ENCODE measurements at regions not wholly inside any gene's neighbourhood (a gene's known extent, or its start where the extent isn't known, plus 50 kb on each side); places are given as distances from the start of the nearest gene placed in this dataset.

DNA sequence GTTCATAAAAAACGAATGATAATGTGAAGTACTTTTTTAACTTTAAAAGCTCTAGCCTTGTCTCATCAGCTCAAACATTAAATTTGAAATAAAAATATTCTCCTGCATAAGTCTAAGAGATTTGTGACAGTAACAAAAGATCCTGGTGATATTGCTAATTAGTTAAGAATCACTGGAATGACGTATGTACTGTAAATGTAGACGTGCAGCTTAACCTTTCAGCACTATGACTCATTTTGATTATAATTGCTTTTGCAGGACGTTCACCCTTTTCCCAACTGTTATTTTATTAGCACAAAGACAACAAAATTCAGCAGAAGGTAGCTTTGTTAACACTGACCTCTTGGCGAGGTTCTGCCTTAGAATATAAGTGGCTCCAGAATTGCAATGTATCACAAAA is 68.6 kb downstream of the TENT5A start:
- Mint-ChIP-seq H3K36me3 (ENCODE audit: unreplicated experiment) (peaks cover 2% of the 10 kb centered on the region), H3K9me3 (ENCODE audit: unreplicated experiment) (no peaks in the 10 kb centered on the region), H3K4me1 (ENCODE audit: unreplicated experiment) (peaks cover 5% of the 10 kb centered on the region), H3K27ac (ENCODE audit: unreplicated experiment) (no peak overlapping the region), H3K27me3 (ENCODE audit: unreplicated experiment) (no peaks in the 10 kb centered on the region), H3K4me3 (ENCODE audit: unreplicated experiment) (no peak overlapping the region)
- TF ChIP-seq, protein P1, sequence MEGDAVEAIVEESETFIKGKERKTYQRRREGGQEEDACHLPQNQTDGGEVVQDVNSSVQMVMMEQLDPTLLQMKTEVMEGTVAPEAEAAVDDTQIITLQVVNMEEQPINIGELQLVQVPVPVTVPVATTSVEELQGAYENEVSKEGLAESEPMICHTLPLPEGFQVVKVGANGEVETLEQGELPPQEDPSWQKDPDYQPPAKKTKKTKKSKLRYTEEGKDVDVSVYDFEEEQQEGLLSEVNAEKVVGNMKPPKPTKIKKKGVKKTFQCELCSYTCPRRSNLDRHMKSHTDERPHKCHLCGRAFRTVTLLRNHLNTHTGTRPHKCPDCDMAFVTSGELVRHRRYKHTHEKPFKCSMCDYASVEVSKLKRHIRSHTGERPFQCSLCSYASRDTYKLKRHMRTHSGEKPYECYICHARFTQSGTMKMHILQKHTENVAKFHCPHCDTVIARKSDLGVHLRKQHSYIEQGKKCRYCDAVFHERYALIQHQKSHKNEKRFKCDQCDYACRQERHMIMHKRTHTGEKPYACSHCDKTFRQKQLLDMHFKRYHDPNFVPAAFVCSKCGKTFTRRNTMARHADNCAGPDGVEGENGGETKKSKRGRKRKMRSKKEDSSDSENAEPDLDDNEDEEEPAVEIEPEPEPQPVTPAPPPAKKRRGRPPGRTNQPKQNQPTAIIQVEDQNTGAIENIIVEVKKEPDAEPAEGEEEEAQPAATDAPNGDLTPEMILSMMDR (IDR thresholded peaks at IDR 0.05): no peak
- no peak for DNase-seq (ENCODE audit: extremely low spot score, unreplicated experiment)

DNA sequence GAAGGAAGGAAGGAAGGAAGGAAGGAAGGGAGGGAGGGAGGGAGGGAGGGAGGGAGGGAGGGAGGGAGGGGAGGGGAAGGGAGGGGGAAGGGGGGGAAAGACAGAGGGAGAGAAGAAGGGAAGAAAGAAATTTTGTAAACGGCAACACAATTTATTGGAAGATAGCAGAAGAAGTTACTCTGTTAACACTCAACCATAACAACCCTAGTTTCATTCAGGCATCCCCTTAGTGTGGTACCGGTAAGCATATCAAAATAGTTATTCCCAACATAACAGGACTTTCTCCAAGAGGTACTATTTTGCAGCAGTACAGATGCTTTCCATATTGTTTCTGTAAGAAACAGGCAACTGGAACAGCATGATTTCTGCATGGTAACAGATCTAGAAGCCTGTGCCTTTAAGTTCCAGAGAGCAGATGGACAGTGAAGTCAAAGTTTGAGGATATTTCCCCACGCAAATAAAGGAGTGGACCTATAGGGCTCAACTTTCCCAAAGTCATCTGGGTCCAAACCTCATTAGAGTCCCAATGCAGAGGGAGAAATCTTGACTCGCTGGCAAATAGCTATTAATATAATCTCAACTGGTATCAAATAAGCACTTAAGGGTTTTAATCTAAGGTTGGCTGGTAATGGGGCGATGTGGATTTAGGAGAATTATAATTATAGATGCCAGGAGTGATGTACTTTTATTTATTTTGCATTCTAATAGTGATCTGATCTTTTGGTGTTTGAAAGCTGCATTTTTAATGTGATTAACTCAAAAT is 69.4 kb downstream of the TENT5A start:
- no peaks in the 10 kb centered on the region for H3K9me3 Mint-ChIP-seq (ENCODE audit: unreplicated experiment)
- H3K4me3 Mint-ChIP-seq (ENCODE audit: unreplicated experiment): no peak overlapping the region
- no peaks in the 10 kb centered on the region for H3K27me3 Mint-ChIP-seq (ENCODE audit: unreplicated experiment)
- no peak for DNase-seq (ENCODE audit: extremely low spot score, unreplicated experiment)
- H3K27ac Mint-ChIP-seq (ENCODE audit: unreplicated experiment): no peak overlapping the region
- TF ChIP-seq, protein P1 (IDR thresholded peaks at IDR 0.05): no peak
- H3K4me1 Mint-ChIP-seq (ENCODE audit: unreplicated experiment): peaks cover 5% of the 10 kb centered on the region
- H3K36me3 Mint-ChIP-seq (ENCODE audit: unreplicated experiment): peaks cover 2% of the 10 kb centered on the region

DNA sequence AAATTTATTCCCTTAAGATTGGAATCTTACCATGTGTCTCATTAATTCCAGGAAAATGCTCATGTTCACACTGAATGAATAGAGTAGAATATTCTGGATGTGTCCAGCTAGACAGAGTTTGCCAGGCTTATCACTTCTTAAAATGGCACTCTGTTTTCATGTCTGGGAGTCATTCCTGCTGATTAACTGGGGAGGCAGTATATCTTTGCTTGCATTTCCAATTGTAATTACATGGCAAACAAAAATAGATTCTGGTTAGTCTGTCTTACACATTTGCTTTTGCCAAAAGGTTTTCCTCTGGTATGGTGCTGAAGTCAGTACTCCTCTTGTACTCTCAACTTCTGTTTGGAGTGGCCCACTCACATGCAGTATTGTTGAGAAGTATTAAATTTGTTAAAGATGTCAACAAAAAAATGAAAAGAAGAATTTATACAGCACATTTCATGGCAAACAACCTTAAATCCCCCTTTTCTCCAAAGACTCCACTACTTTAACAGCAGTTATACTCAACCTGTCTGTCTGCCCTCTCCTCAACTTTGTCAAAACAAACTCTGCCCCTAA is 70.2 kb downstream of the TENT5A start:
- no peak for DNase-seq (ENCODE audit: extremely low spot score, unreplicated experiment)
- TF ChIP-seq, protein P1 (IDR thresholded peaks at IDR 0.05): no peak
- Mint-ChIP-seq H3K9me3 (ENCODE audit: unreplicated experiment) (peaks cover 4% of the 10 kb centered on the region), H3K36me3 (ENCODE audit: unreplicated experiment) (peaks cover 2% of the 10 kb centered on the region), H3K27ac (ENCODE audit: unreplicated experiment) (no peak overlapping the region), H3K27me3 (ENCODE audit: unreplicated experiment) (no peaks in the 10 kb centered on the region), H3K4me3 (ENCODE audit: unreplicated experiment) (no peak overlapping the region), H3K4me1 (ENCODE audit: unreplicated experiment) (peaks cover 5% of the 10 kb centered on the region)

DNA sequence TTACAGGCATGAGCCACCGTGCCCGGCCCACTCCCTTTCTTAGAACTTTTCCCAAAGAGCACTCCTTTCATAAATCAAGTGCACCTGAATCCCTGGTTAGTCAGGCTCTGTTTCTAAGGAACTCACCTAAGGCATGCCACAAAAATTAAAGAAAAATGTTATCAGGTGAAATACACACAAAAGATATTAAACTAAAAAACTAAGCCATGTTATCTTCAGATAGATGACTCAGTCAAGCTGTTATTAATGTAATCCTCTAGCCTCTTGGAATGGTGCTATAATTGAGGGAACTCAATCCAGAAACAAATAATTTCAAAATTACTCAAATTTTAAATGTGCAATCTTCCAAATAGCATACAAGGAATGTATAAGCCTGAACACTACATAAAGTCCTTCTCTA is 83.0 kb downstream of the TENT5A start:
- no peak for DNase-seq (ENCODE audit: extremely low spot score, unreplicated experiment)
- Mint-ChIP-seq H3K27ac (ENCODE audit: unreplicated experiment) (no peak overlapping the region), H3K9me3 (ENCODE audit: unreplicated experiment) (peaks cover 4% of the 10 kb centered on the region), H3K27me3 (ENCODE audit: unreplicated experiment) (no peaks in the 10 kb centered on the region), H3K4me3 (ENCODE audit: unreplicated experiment) (no peak overlapping the region), H3K4me1 (ENCODE audit: unreplicated experiment) (no peaks in the 10 kb centered on the region), H3K36me3 (ENCODE audit: unreplicated experiment) (no peaks in the 10 kb centered on the region)
- TF ChIP-seq, protein P1 (IDR thresholded peaks at IDR 0.05): no peak

DNA sequence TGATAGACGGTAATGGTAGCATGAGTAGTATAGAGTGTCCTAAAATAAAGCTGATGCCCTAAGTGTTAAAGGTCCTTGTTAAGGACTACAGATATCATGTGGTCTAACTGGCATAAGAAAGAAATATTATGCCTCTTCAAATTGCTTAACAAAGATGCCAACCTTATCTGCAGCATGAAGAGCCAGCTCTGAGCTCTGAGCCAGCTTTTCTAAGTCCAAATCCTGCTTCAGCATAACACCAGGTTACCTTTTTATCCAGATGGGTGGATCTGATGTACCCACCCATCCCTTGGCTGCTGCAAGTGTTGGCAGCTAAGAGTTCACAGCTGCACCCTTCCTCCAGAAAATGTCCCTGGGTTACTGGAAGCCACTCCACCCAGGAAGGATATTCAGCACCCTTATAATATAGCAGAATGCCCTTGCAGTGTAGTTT is 83.8 kb downstream of the TENT5A start:
- H3K9me3 Mint-ChIP-seq (ENCODE audit: unreplicated experiment): peaks cover 4% of the 10 kb centered on the region
- H3K27me3 Mint-ChIP-seq (ENCODE audit: unreplicated experiment): no peaks in the 10 kb centered on the region
- TF ChIP-seq, protein P1 (IDR thresholded peaks at IDR 0.05): no peak
- H3K4me3 Mint-ChIP-seq (ENCODE audit: unreplicated experiment): no peak overlapping the region
- no peaks in the 10 kb centered on the region for H3K4me1 Mint-ChIP-seq (ENCODE audit: unreplicated experiment)
- H3K27ac Mint-ChIP-seq (ENCODE audit: unreplicated experiment): no peak overlapping the region
- H3K36me3 Mint-ChIP-seq (ENCODE audit: unreplicated experiment): no peaks in the 10 kb centered on the region
- no peak for DNase-seq (ENCODE audit: extremely low spot score, unreplicated experiment)

Measured in osteocyte (in vitro differentiated cells).